K562 (cell line): ENCODE measurements at regions not wholly inside any gene's neighbourhood (a gene's known extent, or its start where the extent isn't known, plus 50 kb on each side); places are given as distances from the start of the nearest gene placed in this dataset.
A peak's percentile ranks its signal among the peaks of the same experiment; 100 is the strongest.

Experiments used
- CC2D1A ChIP-seq: fragments of 450-650 bp; IDR thresholded peaks from 2 replicates; pipeline ENCODE4 v1.6.1; 2017; ENCODE audit warnings: mild to moderate bottlenecking
- E2F8 ChIP-seq: fragments of 450-650 bp; IDR thresholded peaks from 2 replicates; pipeline ENCODE4 v1.7.1; 2018; ENCODE audit warnings: mild to moderate bottlenecking, low read depth; ENCODE audit not compliant: partially characterized antibody
- ERF ChIP-seq: fragments of 450-650 bp; formaldehyde crosslinking; IDR thresholded peaks from 2 replicates; pipeline ENCODE4 v1.4.0; 2020; ENCODE audit warnings: mild to moderate bottlenecking, mixed read lengths
- ILF3 ChIP-seq: fragments of 450-650 bp; IDR thresholded peaks from 2 replicates; pipeline ENCODE4 v1.6.1; 2018; ENCODE audit warnings: antibody characterized with exemption, mild to moderate bottlenecking, moderate library complexity, borderline replicate concordance
- MAFG ChIP-seq: fragments of 450-650 bp; conservative IDR thresholded peaks from 2 replicates; pipeline ENCODE4 v1.6.1; 2016; ENCODE audit warnings: missing genetic modification characterization, missing compliant biosample characterization
- NCOA1 ChIP-seq: fragments of 450-650 bp; IDR thresholded peaks from 2 replicates; pipeline ENCODE4 v1.6.1; 2016; ENCODE audit warnings: low read depth
- NFE2 ChIP-seq: IDR thresholded peaks from 2 replicates; pipeline ENCODE4 v1.6.1; 2014; ENCODE audit warnings: antibody characterized with exemption, low read depth
- WHSC1 ChIP-seq: IDR thresholded peaks from one replicate; pipeline ENCODE4 v1.6.1; 2012; ENCODE audit warnings: low read length, control low read depth, inconsistent platforms
- ZBTB34 ChIP-seq: fragments of 250-450 bp; sonication (Bioruptor Pico); IDR thresholded peaks from 2 replicates; pipeline ENCODE4 v1.8.0; 2021; ENCODE audit warnings: mild to moderate bottlenecking, moderate library complexity
- ZZZ3 ChIP-seq: fragments of 450-650 bp; IDR thresholded peaks from 2 replicates; pipeline ENCODE4 v1.6.1; 2016; ENCODE audit warnings: antibody characterized with exemption, mild to moderate bottlenecking, moderate library complexity
- TF ChIP-seq, protein P1 (sequence below), 2 experiments: fragments of 450-650 bp in 1 of 2; sonication (generic) in 1 of 2; formaldehyde crosslinking in 1 of 2; IDR thresholded peaks; 2 replicates each; pipeline versions ENCODE4 v1.7.1 to v1.9.0; 2016 to 2022; ENCODE audit warnings: inconsistent platforms in 1 of 2, mild to moderate bottlenecking in 1 of 2, missing genetic modification reagents in 1 of 2
- TF ChIP-seq, protein P2 (sequence below): fragments of 450-650 bp; IDR thresholded peaks from 2 replicates; pipeline ENCODE4 v1.6.1; 2016; ENCODE audit warnings: borderline replicate concordance

- TF ChIP-seq E2F8 (no peak), NFE2 (no peak), NCOA1 (no peak), WHSC1 (no peak), ILF3 (no peak), ZBTB34 (CRISPR knock-in tag) (no peak), ZZZ3 (no peak), CC2D1A (no peak), ERF (CRISPR knock-in tag) (no peak), MAFG (tag) (peak; percentile 73)
- TF ChIP-seq, protein P1, sequence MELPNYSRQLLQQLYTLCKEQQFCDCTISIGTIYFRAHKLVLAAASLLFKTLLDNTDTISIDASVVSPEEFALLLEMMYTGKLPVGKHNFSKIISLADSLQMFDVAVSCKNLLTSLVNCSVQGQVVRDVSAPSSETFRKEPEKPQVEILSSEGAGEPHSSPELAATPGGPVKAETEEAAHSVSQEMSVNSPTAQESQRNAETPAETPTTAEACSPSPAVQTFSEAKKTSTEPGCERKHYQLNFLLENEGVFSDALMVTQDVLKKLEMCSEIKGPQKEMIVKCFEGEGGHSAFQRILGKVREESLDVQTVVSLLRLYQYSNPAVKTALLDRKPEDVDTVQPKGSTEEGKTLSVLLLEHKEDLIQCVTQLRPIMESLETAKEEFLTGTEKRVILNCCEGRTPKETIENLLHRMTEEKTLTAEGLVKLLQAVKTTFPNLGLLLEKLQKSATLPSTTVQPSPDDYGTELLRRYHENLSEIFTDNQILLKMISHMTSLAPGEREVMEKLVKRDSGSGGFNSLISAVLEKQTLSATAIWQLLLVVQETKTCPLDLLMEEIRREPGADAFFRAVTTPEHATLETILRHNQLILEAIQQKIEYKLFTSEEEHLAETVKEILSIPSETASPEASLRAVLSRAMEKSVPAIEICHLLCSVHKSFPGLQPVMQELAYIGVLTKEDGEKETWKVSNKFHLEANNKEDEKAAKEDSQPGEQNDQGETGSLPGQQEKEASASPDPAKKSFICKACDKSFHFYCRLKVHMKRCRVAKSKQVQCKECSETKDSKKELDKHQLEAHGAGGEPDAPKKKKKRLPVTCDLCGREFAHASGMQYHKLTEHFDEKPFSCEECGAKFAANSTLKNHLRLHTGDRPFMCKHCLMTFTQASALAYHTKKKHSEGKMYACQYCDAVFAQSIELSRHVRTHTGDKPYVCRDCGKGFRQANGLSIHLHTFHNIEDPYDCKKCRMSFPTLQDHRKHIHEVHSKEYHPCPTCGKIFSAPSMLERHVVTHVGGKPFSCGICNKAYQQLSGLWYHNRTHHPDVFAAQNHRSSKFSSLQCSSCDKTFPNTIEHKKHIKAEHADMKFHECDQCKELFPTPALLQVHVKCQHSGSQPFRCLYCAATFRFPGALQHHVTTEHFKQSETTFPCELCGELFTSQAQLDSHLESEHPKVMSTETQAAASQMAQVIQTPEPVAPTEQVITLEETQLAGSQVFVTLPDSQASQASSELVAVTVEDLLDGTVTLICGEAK (IDR thresholded peaks at IDR 0.05), result no peak
- TF ChIP-seq, protein P1 (CRISPR knock-in tag; IDR thresholded peaks at IDR 0.05), result no peak
- TF ChIP-seq, protein P2, sequence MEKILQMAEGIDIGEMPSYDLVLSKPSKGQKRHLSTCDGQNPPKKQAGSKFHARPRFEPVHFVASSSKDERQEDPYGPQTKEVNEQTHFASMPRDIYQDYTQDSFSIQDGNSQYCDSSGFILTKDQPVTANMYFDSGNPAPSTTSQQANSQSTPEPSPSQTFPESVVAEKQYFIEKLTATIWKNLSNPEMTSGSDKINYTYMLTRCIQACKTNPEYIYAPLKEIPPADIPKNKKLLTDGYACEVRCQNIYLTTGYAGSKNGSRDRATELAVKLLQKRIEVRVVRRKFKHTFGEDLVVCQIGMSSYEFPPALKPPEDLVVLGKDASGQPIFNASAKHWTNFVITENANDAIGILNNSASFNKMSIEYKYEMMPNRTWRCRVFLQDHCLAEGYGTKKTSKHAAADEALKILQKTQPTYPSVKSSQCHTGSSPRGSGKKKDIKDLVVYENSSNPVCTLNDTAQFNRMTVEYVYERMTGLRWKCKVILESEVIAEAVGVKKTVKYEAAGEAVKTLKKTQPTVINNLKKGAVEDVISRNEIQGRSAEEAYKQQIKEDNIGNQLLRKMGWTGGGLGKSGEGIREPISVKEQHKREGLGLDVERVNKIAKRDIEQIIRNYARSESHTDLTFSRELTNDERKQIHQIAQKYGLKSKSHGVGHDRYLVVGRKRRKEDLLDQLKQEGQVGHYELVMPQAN, result no peak
Observed at GRCh38 chr1:221018414-221018813, 139.2 kb downstream of the HLX start (continued).
